GM12875 (cell line): ENCODE measurements at regions not wholly inside any gene's neighbourhood (a gene's known extent, or its start where the extent isn't known, plus 50 kb on each side); places are given as distances from the start of the nearest gene placed in this dataset.

Experiments
- H3K4me3 ChIP-seq: one replicate; pipeline ENCODE4 v1.5.1; 2011; ENCODE audit warnings: low read depth, low read length, control low read depth
- CTCF ChIP-seq: IDR thresholded peaks from 2 replicates; pipeline ENCODE4 v1.5.1; 2011; ENCODE audit warnings: low read depth, mild to moderate bottlenecking, control low read depth, inconsistent platforms, low read length, moderate library complexity, borderline replicate concordance; ENCODE audit not compliant: insufficient read depth

DNA sequence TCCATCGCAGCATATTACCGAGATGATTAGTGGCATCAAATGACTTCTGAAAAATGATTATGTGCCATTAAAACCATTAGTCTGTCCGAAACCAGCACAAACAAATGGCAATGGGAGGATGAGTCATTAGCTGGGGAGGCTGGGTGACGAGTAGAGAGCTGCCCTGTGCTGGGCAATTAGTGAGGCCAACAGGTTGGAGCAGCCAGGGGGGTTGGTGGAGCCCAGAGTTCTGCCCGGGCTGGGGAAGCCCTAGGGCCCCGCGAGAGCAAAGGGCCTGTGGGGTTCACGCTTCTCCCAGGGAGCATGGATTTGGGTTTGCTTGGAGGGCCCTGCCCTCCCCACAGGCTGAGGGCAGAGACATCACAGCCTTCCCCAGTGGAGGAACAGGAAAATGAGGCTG lies 152.1 kb upstream of the RPL38 start:
- TF ChIP-seq CTCF, result no peak
- H3K4me3 ChIP-seq, result no peak overlapping the region

DNA sequence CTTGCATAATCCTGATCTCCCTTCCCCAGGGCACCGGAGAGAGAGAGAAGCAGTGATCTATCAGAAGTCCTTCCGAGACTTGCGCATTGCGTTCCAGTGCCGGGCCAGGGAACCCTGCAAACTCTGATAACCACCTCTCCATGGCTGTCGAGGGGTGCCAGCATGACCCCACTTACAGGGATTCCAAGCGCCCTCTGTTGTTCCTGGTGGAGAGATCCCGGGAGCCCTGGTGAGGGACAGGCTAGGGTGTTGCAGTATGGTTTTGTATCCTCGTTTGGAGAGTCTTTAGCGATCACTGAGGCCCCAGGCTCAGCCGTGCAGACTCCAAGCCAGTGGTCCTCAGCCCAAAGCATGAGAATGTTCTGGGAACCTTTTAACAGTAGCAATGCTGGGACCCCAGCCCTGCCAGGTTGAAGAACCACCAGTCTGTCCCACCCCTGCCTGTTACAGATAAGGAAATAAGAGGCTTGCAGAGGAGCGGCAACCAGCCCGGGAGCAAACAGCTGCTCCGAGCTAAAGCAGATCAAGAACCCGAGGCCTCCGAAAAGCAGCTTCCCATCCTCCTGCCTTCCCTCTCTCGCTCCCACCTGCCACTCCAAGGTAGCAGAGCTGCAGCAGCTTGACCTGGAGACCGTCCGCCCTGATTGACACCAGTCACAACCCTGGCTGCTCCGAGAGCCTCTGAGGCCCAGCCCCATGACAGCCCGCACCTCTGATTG lies 150.3 kb upstream of the RPL38 start:
- H3K4me3 ChIP-seq, result no peak overlapping the region
- no peak for TF ChIP-seq CTCF

DNA sequence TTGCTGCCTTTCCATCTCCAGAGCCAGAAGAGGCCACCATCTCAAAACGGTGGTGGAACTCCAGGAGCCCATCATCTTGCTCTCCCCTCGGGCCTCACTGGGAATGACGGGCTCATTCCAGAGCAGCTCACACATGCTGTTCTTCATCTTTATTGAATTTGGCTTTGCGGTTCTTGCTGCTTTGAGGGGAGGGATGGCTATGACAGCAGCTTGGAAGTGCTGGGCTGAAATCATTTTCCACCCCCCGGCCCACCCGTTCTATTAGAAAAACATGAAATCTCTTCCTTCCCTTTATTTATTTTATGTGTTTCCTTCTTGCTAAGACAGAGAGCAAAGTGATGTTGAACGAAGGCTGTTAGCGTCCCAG lies 149.8 kb upstream of the RPL38 start:
- TF ChIP-seq CTCF, result no peak
- no peak overlapping the region for H3K4me3 ChIP-seq

GRCh38 chr17:74054249-74054648 lies 149.2 kb upstream of the RPL38 start:
- no peak for TF ChIP-seq CTCF
- no peak overlapping the region for H3K4me3 ChIP-seq

GRCh38 chr17:74055508-74056160 lies 147.8 kb upstream of the RPL38 start:
- TF ChIP-seq CTCF, result no peak
- no peak overlapping the region for H3K4me3 ChIP-seq

DNA sequence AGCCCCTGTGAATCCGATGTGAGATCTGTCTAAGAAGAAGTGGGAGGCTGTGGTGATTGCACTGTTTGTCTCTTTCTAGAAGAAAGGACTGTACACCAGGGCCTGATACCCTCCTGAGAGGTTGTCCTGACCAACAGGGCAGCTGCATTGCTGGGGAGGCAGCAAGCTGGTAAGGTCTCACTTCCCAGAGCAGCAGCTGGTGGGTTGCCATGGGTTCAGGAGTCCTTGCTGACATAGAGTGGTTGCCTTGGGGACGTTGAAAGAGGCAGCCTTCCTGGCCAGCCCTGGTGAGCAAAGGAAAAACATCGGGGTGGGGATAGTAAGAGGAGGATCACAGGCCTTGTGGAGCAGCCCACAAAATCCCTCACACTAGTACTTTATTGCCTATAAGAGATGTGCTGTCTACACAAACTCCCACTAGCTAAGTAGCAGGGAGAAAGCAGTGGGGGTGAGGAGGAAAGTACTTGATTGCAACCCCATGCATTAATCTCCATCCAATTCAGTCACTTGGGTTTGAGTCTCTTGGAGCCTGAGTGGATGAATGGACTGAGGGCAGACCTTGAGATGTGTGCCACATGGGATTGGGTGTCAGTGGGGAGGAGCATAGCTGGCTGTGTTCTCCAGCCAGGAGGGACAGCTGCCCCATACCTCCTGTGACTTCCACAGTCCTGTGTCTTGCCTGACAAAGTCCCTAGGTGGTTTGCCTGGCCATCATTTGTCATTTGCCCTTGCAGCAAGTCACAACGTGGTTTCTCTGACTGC lies 143.8 kb upstream of the RPL38 start:
- no peak overlapping the region for H3K4me3 ChIP-seq
- TF ChIP-seq CTCF, result no peak

GRCh38 chr17:74061758-74062157 lies 141.7 kb upstream of the RPL38 start:
- TF ChIP-seq CTCF, result no peak
- no peak overlapping the region for H3K4me3 ChIP-seq
